HG03060 (cell line): ENCODE measurements at regions not wholly inside any gene's neighbourhood (a gene's known extent, or its start where the extent isn't known, plus 50 kb on each side); places are given as distances from the start of the nearest gene placed in this dataset.

Experiments
- ATAC-seq: cut with Tn5 transposase; IDR thresholded peaks from one replicate; pipeline ENCODE4 v1.9.1; 2021; ENCODE audit warnings: low read depth, moderate number of reproducible peaks; ENCODE audit not compliant: unreplicated experiment

DNA sequence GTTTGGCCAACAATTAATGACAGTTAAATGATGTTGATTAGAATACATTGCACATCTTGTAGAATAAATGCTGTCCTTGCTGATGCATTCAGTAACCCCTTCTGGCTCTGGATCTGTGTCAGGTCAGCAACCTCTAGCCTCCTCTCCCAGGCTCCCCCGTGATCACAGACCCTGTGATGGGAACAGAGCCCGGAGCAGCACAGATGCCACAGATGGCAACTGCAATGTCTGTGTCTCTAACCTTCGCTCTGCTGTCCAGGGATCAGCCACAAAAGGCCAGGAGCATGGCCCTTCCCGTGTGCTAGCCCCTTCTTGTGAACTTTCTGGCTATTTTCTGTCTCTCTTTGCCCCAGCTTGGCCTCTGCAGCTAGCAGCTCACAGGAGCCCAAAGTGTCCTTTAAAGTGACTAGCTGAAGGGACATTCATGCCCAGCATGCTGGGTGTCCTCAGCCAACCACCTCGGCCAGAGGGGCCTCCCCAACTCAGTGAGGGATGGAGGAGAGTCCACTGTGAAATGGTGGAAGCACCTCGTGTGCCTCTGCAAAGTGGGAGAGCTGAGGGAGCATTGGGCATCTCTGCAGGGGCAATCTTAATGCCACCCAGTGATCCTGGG is 167.0 kb upstream of the TCERG1L start:
- ATAC-seq, result no peak

- ATAC-seq, result no peak
These were observed 168.5 kb upstream of the TCERG1L start for GRCh38 chr10:131480066-131480465.

DNA sequence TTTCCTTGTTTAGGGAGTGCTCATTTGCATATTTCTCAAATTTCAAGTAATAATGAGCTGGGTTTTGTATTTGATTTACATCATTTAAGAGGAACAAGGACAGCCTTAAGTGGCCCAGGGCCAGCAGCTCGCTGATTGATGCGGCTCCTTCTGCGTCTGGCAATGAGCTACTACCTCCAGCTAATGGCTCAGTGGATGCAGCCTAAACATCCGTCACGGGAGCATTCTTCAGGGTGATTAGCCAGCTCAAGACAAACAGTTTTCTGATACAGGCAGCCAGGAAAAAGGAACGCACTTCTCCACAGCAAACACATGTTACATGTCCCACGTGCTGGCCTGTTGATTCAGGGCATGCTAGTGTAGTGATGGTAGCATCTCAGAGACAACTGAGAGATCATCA is 169.3 kb upstream of the TCERG1L start:
- ATAC-seq, result no peak

GRCh38 chr10:131485732-131486131 is 174.2 kb upstream of the TCERG1L start:
- ATAC-seq, result no peak

DNA sequence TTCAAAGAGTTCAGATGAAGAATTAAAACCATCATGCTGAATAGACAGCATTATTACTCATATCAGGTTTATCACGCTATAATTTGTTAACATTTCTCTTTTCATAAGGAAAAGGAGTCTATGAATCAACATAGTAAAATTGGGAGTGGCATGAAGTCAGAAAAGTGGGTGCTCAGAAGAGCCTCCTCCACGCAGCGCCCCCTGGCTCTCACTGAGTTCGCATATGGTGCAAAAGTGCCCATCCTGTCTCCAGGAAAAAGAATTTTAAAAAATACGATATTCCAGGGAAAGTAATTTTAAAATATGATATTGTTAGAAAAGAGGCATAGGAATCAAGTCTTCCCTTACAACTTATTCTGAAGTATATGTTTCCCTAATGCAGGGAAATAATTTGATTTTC is 176.3 kb upstream of the TCERG1L start:
- no peak for ATAC-seq

GRCh38 chr10:131490991-131491594 is 179.6 kb upstream of the TCERG1L start:
- no peak for ATAC-seq

GRCh38 chr10:131492211-131492857 is 180.8 kb upstream of the TCERG1L start:
- ATAC-seq, result no peak

GRCh38 chr10:131493432-131493831 is 181.9 kb upstream of the TCERG1L start:
- no peak for ATAC-seq

DNA sequence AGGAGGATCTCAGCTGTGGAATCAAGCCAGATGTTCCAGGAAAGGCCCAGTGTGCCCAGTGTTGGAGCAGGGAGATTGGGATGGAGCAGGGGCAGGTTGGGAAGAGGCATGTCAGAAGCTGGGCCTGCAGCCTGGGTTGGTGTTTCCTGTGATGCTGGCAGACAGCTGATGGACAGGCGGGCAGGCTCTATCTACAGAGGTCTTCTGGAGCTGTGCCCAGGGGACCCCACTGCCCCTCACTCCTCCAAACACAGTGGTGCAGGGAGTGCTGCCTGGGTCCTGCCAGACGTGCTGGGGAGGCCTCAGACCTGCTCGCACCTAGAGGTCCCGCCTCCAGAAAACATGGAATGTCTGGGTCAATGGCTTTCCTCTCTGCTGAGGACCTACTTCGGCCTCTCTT is 182.9 kb upstream of the TCERG1L start:
- no peak for ATAC-seq

DNA sequence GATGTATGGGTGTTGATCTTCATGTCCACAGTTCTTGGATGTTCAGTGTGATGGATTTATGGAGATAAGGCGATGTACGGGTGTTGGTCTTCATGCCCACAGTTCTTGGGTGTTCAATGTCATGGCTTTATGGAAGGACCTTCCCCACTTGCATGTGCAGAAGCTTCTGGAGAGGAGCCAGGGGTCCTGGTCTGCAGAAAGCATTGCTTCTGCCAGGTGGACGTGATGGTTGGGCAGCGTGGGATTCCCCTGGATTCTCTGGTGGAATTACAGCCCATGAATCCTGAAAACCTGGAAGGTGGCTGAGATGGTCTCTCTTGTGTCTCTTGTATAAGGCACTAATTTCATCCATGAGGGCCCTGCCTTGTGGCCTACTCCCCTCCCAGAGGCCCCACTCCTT is 183.7 kb upstream of the TCERG1L start:
- no peak for ATAC-seq

GRCh38 chr10:131495892-131496291 is 184.4 kb upstream of the TCERG1L start:
- ATAC-seq, result no peak

- ATAC-seq, result no peak
These were observed 185.0 kb upstream of the TCERG1L start for GRCh38 chr10:131496351-131497052.

DNA sequence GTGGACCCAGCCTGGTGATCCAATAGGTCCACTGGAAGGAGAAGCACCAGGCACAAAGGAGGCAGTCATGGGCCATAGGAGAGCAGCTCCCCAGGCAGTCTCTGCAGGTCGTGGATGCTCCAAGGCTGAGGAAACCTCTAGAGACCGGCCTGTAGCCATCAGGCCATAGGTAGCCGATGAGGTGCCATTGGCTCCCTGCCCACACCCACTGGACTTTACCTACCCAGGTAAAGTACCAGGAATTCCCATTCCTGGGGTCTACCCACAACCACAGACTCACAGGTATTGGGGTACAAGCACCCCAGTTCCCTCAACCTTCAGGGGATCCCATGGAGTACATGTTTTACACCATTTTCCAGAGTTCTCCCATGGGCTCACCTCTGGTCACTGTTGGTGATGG is 188.0 kb upstream of the TCERG1L start:
- no peak for ATAC-seq

DNA sequence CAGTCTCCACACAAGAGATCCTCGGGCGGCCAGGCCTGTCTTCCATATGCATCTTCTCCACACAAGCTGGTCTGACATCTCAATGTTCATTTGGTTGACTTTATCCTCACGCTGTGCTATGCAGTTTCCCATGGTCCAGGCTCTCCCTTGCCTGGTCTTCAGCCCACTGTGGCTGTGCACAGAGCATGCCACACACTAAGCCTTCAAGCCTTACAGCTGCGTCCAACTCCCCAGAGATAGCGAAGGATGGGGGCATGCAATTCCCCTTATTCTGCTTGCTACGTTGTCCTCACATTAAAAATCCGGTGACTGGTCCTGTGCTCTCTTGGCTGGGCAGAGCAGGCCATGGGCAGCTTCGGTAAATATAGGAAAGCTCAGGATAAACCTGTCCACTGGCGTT is 188.7 kb upstream of the TCERG1L start:
- no peak for ATAC-seq

DNA sequence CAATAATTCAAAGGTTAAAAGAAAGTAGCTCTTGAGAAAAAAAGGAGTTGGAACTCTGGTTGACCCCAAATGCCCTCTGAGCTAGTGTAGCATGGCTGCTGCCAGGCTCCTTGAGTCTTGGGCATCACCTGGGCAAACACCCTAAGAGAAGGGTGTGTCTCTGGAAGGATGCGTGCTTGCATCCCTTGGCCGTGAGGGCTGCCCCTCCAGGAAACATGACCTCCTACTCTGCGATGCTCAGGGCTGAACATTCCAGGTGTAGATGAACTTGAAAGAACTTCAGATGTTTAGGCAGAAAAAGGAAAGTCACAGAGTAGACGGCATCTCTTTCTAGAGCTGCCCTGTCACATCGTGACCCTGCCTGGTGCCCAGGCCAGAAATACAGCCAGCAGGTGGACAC is 189.4 kb upstream of the TCERG1L start:
- ATAC-seq, result no peak

DNA sequence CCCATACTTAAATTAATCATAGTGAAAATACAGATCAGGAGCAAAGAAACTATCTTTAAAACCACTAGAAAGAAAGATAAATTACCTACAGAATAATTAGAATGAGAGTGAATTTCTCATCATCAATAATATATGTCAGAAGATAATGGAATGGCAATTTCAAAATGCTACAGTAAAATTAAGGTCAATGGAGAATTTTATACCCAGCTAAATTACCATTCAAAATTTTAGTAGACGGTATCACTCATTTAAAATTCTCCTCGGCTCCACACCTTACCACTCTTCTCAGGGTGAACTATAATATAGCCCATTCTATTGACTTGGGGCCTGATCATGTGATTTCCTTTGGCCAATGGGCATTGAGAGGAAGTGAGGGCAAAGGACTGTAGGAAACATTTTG is 192.5 kb upstream of the TCERG1L start:
- no peak for ATAC-seq

GRCh38 chr10:131511391-131511790 is 199.9 kb upstream of the TCERG1L start:
- no peak for ATAC-seq

- no peak for ATAC-seq
These were observed 201.3 kb upstream of the TCERG1L start for GRCh38 chr10:131512852-131513251.

DNA sequence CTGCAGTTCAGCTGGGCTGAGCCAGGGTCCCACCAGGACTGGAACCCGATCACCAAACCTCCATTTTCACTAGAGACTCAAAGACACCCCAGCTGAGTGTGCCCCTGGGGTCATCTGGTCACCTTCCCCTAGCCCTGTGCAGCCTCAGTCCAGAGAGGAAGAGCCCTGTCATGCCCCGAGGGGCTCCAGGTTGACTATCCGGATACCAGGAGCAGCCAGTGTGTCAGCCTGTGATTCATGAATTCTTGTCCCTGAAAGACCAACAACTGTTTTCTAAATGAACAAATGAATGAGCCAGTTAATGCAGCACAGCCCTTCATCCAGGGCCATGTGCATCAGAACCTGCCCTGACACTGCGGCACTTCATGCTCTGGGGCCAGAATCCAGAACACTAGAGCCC is 201.9 kb upstream of the TCERG1L start:
- ATAC-seq, result no peak

DNA sequence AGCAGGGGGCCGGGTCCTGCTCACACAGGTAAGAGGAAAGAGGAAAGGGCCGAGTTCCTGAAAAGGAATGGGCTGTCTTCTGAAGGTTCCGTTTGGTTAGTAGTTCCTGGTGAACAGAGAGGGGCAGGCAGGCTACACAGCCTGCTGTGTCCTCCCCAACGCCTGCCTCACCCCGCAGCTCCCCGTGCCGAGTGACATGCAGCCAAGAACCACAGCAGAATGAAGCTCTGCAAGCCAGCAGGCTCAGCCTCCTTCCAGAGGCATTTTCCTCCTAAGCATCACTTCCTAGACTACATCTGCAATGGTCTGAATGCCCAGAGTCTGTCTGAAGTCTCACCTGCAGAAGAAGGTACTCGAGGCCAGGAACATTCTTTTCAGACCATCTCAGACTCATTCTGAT is 202.4 kb upstream of the TCERG1L start:
- no peak for ATAC-seq

DNA sequence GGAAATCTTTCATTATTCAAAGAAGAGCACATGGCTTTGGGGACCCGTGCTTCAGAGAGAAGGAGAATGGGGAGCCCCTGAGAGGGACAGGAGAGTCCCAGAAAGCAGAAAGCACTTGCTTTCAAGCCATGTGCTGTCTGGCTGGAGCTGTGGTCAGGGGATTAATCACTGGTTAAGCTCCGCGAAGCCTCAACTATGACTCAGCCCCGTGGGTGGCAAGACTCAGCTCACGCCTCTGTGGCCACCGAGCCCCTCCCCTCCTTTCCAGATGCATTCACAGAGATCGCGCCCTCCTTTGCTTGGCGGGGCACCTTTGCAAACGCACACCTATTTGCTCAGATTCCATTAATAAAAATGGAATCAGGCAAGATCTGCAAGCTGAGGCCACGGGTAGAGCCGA is 202.9 kb upstream of the TCERG1L start:
- ATAC-seq, result no peak

DNA sequence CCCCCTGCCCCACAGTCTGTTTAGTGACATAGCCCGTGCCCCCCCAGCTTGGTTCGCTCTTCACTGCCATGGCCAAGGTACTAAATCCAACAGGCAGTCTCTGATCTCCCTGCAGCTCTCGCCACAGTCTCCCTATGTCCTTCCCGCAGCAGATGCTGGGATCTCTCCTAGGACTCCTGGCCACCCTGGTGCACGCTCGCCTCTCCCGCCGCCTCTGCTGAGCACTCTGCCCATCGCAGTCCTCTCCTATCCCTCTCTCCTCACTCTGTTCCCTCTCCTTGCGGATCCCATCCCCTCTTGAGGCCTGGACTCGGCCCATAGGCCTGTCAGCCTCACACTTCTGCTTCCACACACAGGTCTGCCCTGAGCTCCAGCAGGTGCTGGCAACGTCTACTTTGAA is 204.8 kb upstream of the TCERG1L start:
- ATAC-seq, result no peak
